HG03460 (cell line): ENCODE measurements at regions not wholly inside any gene's neighbourhood (a gene's known extent, or its start where the extent isn't known, plus 50 kb on each side); places are given as distances from the start of the nearest gene placed in this dataset.
"Not testable (repeated sequence)": the region's sequence is repeated elsewhere in the genome, so short reads cannot be mapped to it uniquely, and the experiment has no call there.

ENCODE experiments used
- ATAC-seq: cut with Tn5 transposase; IDR thresholded peaks from one replicate; pipeline ENCODE4 v1.9.1; 2021; ENCODE audit not compliant: unreplicated experiment

- no peak for ATAC-seq
Measured at GRCh38 chr12:131249246-131250027, 295.7 kb downstream of the ADGRD1 start.

GRCh38 chr12:131250028-131250950, 296.6 kb downstream of the ADGRD1 start:
- ATAC-seq = no peak

- ATAC-seq = no peak
Measured at GRCh38 chr12:131250951-131251315, 297.2 kb downstream of the ADGRD1 start.

GRCh38 chr12:131251336-131252101, 297.8 kb downstream of the ADGRD1 start:
- no peak for ATAC-seq

DNA sequence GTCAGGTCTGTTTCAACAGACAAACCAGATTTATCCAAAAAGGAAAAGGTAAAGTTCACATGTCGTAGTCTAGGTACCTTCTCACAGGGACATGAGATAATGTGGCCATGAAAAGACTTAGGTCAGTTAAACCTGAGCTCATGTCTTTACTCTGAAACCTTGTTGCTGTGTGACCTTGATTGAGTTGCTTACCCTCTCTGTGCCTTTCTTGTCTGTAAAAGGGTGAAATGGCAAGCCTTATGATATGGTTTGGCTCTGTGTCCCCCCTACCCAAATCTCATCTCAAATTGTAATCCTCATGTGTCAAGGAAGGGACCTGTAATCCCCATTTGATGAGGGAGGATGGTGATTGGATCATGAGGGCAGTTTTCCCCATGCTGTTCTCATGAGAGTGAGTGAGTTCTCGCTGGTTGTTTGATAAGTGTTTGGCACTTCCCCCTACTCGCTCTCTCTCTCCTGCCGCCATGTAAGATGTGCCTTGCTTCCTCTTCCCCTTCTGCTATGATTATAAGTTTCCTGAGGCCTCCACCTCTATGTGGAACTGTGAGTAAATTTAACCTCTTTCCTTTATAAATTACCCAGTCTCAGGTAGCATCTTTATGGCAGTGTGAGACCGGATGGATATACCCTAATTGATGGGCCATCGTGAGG, 299.8 kb downstream of the ADGRD1 start:
- ATAC-seq = no peak

GRCh38 chr12:131254374-131254773, 300.7 kb downstream of the ADGRD1 start:
- no peak for ATAC-seq

DNA sequence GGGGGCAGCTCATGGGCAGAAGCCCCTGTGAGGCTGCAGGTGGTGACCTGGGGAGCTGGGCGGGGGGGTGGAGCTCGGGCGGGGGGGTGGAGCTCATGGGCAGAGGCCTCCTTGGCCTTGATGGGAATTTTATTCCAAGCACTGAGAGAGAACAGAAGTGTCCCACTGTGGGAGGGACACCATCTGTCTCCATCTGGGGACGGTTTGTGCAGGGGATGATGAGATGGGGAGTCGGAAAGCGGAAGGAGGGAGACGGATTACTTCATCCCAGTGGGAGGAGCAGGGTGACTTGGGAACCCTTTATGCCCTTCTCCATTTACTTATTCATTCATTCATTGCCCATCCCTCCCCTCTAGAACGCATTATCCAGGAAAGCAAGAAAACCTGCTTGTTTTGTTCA, 304.7 kb downstream of the ADGRD1 start:
- no peak for ATAC-seq

DNA sequence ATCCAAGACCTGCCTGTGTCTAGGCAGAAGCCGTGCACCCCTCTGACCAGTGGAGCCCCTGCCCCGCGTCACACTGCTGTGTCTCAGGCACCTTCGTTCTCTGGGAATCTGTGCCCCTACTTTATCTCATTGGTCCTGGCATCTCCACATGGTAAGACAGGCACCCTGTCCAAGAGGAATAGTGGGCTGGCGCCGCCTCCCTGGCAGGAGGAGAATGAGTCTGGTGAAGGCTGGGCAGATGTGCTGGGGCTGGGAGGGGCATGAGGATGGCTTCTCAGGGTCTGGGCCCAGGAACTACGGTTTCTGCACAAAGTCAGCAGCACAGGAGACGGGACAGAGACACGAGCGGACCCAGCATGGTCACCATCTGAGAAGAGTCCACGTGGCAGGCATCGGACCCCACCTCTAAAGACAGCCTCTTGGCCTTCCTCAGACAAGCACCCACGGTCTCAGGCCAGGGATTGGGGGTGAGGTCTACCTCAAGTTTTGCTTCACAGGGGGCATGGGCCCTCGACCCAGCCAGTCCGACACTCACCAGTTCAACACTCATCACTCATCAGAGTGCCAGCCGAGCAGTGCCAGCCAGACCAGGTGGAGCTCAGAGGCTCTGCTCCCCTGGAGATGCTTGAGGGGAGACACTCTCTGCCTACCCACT, 306.7 kb downstream of the ADGRD1 start:
- ATAC-seq = no peak

DNA sequence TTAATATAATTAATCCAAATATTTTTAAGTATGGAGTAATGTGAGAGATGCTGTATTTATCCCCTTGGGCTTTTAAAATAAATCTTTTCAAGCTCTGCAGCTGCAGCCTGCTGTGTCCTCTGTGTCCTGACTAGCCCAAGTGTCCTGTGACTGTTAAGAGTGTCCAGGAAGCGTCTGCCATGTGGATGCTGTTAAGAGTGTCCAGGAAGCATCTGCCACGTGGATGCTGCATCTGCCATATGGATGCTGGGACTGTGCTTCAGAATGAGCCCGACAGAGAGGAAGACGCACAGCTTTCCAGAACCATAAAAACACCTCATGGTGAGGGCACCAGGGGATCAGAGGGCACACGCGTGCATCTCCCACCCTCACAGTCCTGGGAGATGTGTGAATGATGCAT, 307.2 kb downstream of the ADGRD1 start:
- no peak for ATAC-seq

DNA sequence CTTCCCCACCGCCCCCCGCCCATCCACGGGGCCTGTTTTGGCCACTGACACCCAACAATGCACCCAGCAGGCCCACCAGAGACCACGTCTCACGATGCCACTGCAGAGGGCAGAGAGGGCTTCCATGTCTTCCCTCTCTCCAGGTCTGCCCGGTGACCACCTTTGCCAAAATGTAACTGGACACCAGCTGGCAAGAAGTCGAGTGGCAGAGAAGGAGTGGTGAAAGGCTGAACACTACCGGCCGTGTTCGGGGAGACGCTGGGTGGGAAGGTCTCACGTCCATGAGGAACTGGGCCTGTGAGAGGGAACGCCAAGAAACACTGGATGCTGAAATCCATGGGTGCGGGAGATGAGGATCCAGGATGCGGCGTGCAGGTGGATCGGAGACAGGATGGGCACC, 308.2 kb downstream of the ADGRD1 start:
- no peak for ATAC-seq

- ATAC-seq = no peak
Measured at GRCh38 chr12:131263626-131264025, 309.9 kb downstream of the ADGRD1 start.

GRCh38 chr12:131264635-131265034, 310.9 kb downstream of the ADGRD1 start:
- no peak for ATAC-seq

DNA sequence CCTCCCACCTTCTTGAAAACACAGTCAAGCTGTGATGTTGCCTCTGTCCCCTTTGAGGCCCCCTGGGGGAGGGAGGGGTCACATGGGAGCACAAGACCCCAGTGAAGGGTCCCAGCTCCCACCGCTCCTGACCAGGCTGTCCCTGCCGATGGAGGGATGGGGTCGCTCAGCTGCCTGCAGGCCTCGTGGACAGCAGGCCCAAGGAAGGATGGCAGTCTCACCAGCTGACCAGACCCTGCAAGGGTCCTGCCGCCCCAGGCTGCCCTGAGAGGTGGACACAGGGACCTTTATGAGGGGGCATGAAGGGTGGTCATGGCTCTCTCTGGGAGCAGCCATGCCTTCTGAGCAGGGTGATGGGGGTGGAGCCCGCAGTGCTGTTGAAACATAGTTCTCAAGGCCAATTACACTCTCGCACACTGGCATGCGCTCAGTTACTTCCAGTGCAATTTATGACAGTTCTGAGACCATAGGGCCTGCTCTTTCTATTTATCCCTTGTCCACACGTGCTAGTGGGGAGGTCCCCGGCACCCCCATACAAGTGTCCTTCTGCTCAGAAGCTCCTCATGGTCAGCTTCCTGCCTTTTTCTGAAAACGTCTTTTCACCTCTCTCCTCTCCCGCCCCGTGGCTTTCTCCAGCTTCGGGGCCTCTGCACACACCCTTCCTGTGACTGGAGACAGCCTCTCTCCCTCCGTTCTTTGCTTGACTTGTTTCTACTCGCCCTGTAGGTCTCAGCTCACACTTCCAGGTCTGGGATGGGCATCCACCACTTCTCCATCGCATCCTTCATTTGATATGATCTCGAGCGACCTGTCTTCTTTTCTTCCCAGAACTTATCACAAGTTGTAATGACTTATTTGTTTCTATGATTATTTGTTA, 313.1 kb downstream of the ADGRD1 start:
- ATAC-seq = no peak

GRCh38 chr12:131267576-131267975, 313.9 kb downstream of the ADGRD1 start:
- ATAC-seq = no peak

GRCh38 chr12:131268123-131268522, 314.4 kb downstream of the ADGRD1 start:
- not testable (repeated sequence) for ATAC-seq

GRCh38 chr12:131268571-131268970, 314.9 kb downstream of the ADGRD1 start:
- not testable (repeated sequence) for ATAC-seq

GRCh38 chr12:131269551-131269950, 315.8 kb downstream of the ADGRD1 start:
- ATAC-seq = no peak

DNA sequence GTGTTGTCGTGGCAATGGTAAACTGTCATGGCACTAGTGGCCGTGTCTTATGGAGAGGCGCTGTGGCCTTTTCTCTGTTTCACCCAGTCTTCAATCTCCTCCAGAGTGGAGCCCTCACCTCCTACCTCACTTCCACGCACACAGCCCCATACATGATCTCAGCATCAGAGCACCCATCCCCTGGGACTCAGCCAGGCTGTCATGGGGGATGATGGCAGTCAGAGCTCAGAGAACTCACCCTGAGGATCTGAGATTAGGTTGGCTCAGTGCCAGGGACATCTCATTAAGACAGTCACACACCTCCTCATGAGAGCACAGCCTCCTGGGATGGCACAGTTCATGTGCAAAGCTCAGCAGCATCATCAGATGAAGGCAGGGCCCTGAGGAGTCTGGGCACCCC, 316.3 kb downstream of the ADGRD1 start:
- ATAC-seq = not testable (repeated sequence)

- ATAC-seq = no peak
Measured at GRCh38 chr12:131271724-131272123, 318.0 kb downstream of the ADGRD1 start.
